ENCODE measurements at regions not wholly inside any gene's neighbourhood (a gene's known extent, or its start where the extent isn't known, plus 50 kb on each side); places are given as distances from the start of the nearest gene placed in this dataset.

DNA sequence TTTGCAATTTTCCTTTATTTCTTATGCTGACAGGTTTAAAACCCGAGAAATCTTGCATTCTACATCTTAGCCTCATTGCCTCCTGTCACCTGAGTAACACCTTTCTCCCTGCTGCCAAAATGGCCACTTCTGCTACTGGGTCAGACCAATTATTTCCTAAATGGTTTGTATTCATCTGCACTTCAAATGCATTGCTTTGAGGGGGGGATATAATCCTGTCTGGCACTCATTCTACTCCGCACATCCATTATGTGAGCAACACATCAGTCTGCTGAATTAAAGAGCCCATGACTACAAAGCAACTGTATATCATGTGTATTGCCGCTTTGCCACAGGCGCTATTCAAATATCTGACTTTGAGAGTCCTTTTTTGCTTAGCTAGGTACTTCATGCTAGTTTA, 141.6 kb upstream of the TSHZ2 start:
- TF ChIP-seq, protein P1, sequence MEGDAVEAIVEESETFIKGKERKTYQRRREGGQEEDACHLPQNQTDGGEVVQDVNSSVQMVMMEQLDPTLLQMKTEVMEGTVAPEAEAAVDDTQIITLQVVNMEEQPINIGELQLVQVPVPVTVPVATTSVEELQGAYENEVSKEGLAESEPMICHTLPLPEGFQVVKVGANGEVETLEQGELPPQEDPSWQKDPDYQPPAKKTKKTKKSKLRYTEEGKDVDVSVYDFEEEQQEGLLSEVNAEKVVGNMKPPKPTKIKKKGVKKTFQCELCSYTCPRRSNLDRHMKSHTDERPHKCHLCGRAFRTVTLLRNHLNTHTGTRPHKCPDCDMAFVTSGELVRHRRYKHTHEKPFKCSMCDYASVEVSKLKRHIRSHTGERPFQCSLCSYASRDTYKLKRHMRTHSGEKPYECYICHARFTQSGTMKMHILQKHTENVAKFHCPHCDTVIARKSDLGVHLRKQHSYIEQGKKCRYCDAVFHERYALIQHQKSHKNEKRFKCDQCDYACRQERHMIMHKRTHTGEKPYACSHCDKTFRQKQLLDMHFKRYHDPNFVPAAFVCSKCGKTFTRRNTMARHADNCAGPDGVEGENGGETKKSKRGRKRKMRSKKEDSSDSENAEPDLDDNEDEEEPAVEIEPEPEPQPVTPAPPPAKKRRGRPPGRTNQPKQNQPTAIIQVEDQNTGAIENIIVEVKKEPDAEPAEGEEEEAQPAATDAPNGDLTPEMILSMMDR (IDR thresholded peaks at IDR 0.05; ENCODE audit: unreplicated experiment) = no peak
- DNase-seq (ENCODE audit: low spot score, unreplicated experiment) = no peak
- H3K27me3 Mint-ChIP-seq = peaks cover 7% of the 10 kb centered on the region
- no peak overlapping the region for H3K27ac Mint-ChIP-seq
- peaks cover 16% of the 10 kb centered on the region for H3K9me3 Mint-ChIP-seq (ENCODE audit: low read depth)
- H3K4me1 Mint-ChIP-seq (ENCODE audit: low read depth) = no peaks in the 10 kb centered on the region
- no peak overlapping the region for H3K4me3 Mint-ChIP-seq (ENCODE audit: low read depth)
- H3K36me3 Mint-ChIP-seq (ENCODE audit: insufficient read depth) = no peaks in the 10 kb centered on the region

DNA sequence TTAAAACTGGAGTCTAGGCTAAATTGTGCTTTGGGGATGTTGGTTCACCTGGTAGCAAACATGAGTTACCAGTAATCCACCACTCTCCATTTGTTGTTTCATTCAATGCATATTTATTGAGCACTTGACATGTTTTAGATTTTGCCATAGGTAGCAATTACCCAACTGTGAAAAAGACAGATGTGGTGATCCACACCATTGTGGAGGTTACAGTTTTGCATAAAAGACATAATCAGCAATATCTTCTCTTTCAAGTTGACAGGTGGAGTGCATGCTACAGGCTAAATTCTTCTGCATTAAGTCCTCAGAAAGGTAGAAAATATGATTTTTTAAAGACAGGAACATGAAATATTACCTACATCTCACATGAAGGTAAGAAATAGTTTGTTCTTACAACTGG, 143.0 kb upstream of the TSHZ2 start:
- H3K4me3 Mint-ChIP-seq (ENCODE audit: low read depth) = no peak overlapping the region
- no peak for DNase-seq (ENCODE audit: low spot score, unreplicated experiment)
- H3K36me3 Mint-ChIP-seq (ENCODE audit: insufficient read depth) = no peaks in the 10 kb centered on the region
- peaks cover 2% of the 10 kb centered on the region for H3K27me3 Mint-ChIP-seq
- TF ChIP-seq, protein P1 (IDR thresholded peaks at IDR 0.05; ENCODE audit: unreplicated experiment) = no peak
- H3K9me3 Mint-ChIP-seq (ENCODE audit: low read depth) = peaks cover 16% of the 10 kb centered on the region
- no peak overlapping the region for H3K27ac Mint-ChIP-seq
- no peaks in the 10 kb centered on the region for H3K4me1 Mint-ChIP-seq (ENCODE audit: low read depth)

DNA sequence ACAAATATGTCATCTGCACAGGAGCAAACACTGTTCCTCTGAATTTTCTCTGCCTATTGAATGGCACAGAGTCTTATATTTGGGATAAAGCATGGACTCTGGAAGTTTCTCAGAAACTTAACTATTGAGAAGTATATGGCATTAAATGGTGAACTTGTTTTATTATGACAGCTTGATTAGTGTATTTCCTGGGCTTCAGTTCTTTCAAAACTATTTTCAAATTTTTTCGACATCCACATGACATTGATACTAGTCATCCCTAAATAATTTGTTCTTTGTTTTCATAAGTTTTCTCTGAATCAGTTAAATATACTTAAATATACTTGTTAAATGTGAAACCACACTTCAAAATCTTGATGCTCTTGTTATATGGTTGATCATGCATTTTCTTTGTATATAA, 144.0 kb upstream of the TSHZ2 start:
- no peak for DNase-seq (ENCODE audit: low spot score, unreplicated experiment)
- no peak overlapping the region for H3K4me3 Mint-ChIP-seq (ENCODE audit: low read depth)
- no peaks in the 10 kb centered on the region for H3K27me3 Mint-ChIP-seq
- H3K4me1 Mint-ChIP-seq (ENCODE audit: low read depth) = no peaks in the 10 kb centered on the region
- H3K36me3 Mint-ChIP-seq (ENCODE audit: insufficient read depth) = no peaks in the 10 kb centered on the region
- H3K27ac Mint-ChIP-seq = no peak overlapping the region
- TF ChIP-seq, protein P1 (IDR thresholded peaks at IDR 0.05; ENCODE audit: unreplicated experiment) = no peak
- H3K9me3 Mint-ChIP-seq (ENCODE audit: low read depth) = peaks cover 16% of the 10 kb centered on the region

DNA sequence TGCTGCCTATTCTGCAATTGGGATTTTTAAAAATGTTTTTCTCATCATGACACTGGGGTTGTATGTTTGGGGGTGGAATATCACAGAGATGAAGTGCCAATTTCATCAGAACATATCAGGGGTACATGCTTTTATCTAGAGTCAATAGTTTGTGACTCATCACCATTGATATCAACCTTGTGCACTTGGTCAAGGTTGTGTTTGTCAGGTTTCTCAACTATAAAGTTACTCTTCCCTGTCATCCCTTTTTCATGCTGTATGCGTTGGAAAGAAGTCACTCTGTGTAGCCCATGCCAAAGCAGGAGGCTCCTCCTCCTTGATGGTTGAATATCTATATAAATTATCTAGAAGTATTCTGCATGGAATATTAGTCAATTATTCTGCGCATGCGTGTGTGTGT, 145.4 kb upstream of the TSHZ2 start:
- H3K27ac Mint-ChIP-seq = no peak overlapping the region
- H3K9me3 Mint-ChIP-seq (ENCODE audit: low read depth) = peaks cover 16% of the 10 kb centered on the region
- H3K27me3 Mint-ChIP-seq = no peaks in the 10 kb centered on the region
- no peak overlapping the region for H3K4me3 Mint-ChIP-seq (ENCODE audit: low read depth)
- no peak for DNase-seq (ENCODE audit: low spot score, unreplicated experiment)
- H3K4me1 Mint-ChIP-seq (ENCODE audit: low read depth) = no peaks in the 10 kb centered on the region
- TF ChIP-seq, protein P1 (IDR thresholded peaks at IDR 0.05; ENCODE audit: unreplicated experiment) = no peak
- no peaks in the 10 kb centered on the region for H3K36me3 Mint-ChIP-seq (ENCODE audit: insufficient read depth)

DNA sequence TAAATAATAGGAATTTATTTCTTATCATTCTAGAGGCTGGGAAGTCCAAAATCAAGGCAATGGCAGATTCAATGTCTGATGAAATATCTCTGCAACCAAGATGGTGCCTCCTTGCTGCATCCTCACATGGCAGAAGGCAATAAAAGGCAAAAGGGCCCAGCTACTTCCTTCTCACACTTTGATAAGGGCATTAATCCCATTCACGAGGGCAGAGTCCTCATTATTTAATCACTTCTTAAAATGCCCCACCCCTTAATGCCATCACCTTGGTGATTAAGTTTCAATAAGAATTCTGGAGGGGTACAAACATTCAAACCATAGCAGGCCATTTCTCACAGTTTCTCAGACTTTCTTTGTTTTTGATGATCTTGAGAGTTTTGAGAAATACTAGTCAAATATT, 145.8 kb upstream of the TSHZ2 start:
- Mint-ChIP-seq H3K9me3 (ENCODE audit: low read depth) (peaks cover 16% of the 10 kb centered on the region), H3K27ac (no peak overlapping the region), H3K4me1 (ENCODE audit: low read depth) (no peaks in the 10 kb centered on the region), H3K27me3 (no peaks in the 10 kb centered on the region), H3K4me3 (ENCODE audit: low read depth) (no peak overlapping the region), H3K36me3 (ENCODE audit: insufficient read depth) (no peaks in the 10 kb centered on the region)
- TF ChIP-seq, protein P1 (IDR thresholded peaks at IDR 0.05; ENCODE audit: unreplicated experiment) = no peak
- no peak for DNase-seq (ENCODE audit: low spot score, unreplicated experiment)
